H1 (cell line): ENCODE measurements at regions not wholly inside any gene's neighbourhood (a gene's known extent, or its start where the extent isn't known, plus 50 kb on each side); places are given as distances from the start of the nearest gene placed in this dataset.

ENCODE experiments used
- CTCF ChIA-PET: fragments of 300-600 bp; sonication (Branson Sonifier 250); formaldehyde crosslinking; loops from one replicate; lab custom pipeline; 2021; ENCODE audit not compliant: partially characterized antibody; lab: Charles Lee
- POLR2A ChIA-PET: fragments of 300-600 bp; sonication (Branson Sonifier 250); formaldehyde crosslinking; loops from one replicate; lab custom pipeline; 2021; ENCODE audit warnings: inconsistent platforms; ENCODE audit not compliant: partially characterized antibody; lab: Charles Lee
- DNase-seq, 2 experiments: peaks; one replicate each; pipeline versions ENCODE4 v3.0.0 to v3.0.0-alpha.2; 2010 to 2022; ENCODE audit warnings: low spot score in 2 of 2, low read depth in 1 of 2, mixed read lengths in 1 of 2
- FAIRE-seq: peaks from 2 replicates; lab custom pipeline; 2011; peaks lifted over from hg19 to GRCh38; lab: Jason Lieb, UNC
- H2AFZ ChIP-seq: 2 replicates; pipeline ENCODE4 v1.8.1; 2012; ENCODE audit warnings: low read length, inconsistent platforms
- H2AK5ac ChIP-seq: 2 replicates; pipeline ENCODE4 v1.6.1; 2013; ENCODE audit warnings: low read depth, low read length
- H2BK120ac ChIP-seq: replicated peaks from 2 replicates; pipeline ENCODE3; 2013; ENCODE audit warnings: low read depth, low read length, inconsistent platforms
- H2BK12ac ChIP-seq: 2 replicates; pipeline ENCODE4 v1.6.1; 2013; ENCODE audit warnings: low read depth, low read length
- H2BK15ac ChIP-seq: 2 replicates; pipeline ENCODE4 v1.6.1; 2013; ENCODE audit warnings: low read length
- H2BK20ac ChIP-seq: 2 replicates; pipeline ENCODE4 v1.6.1; 2013; ENCODE audit warnings: low read length
- H2BK5ac ChIP-seq: 2 replicates; pipeline ENCODE4 v1.6.1; 2013; ENCODE audit warnings: low read depth, low read length
- H3K14ac ChIP-seq: 2 replicates; pipeline ENCODE4 v1.6.1; 2013; ENCODE audit warnings: inconsistent platforms; ENCODE audit not compliant: insufficient read length
- H3K18ac ChIP-seq: 2 replicates; pipeline ENCODE4 v1.6.1; 2013; ENCODE audit warnings: low read length; ENCODE audit errors: extremely low read depth
- H3K23ac ChIP-seq: 2 replicates; pipeline ENCODE4 v1.6.1; 2013; ENCODE audit warnings: inconsistent platforms; ENCODE audit not compliant: insufficient read length
- H3K23me2 ChIP-seq: 2 replicates; pipeline ENCODE4 v1.6.1; 2013; ENCODE audit warnings: low read depth, low read length
- H3K27ac ChIP-seq: 2 replicates; pipeline ENCODE4 v1.6.1; 2011; ENCODE audit warnings: low read depth, low read length, inconsistent platforms
- H3K27me3 ChIP-seq, 4 experiments: replicated peaks in 1 of 4; 1 replicate in 1 of 4; 2 replicates in 3 of 4; pipeline versions ENCODE4 v1.6.1 to v1.8.1; 2011 to 2013; ENCODE audit warnings: low read length in 3 of 4, mild to moderate bottlenecking in 3 of 4, inconsistent platforms in 2 of 4, mixed read lengths in 2 of 4, moderate library complexity in 1 of 4; ENCODE audit not compliant: control insufficient read depth in 3 of 4, insufficient read depth in 3 of 4; ENCODE audit errors: extremely low read depth in 1 of 4
- H3K36me3 ChIP-seq, 4 experiments: 2 replicates each; pipeline versions ENCODE4 v1.6.1 to v1.8.1; 2011 to 2013; ENCODE audit warnings: mild to moderate bottlenecking in 4 of 4, low read length in 3 of 4, moderate library complexity in 2 of 4, control low read depth in 1 of 4, inconsistent platforms in 1 of 4; ENCODE audit not compliant: insufficient read depth in 4 of 4, control insufficient read depth in 2 of 4
- H3K4ac ChIP-seq: replicated peaks from 2 replicates; pipeline ENCODE3; 2013; ENCODE audit warnings: low read length, low read depth, mixed read lengths, inconsistent platforms; ENCODE audit not compliant: insufficient read length
- H3K4me1 ChIP-seq, 4 experiments: replicated peaks in 1 of 4; 1 replicate in 1 of 4; 2 replicates in 3 of 4; pipeline versions ENCODE4 v1.6.1 to v1.8.1; 2011 to 2013; ENCODE audit warnings: low read length in 3 of 4, inconsistent platforms in 2 of 4, mixed read lengths in 1 of 4; ENCODE audit not compliant: insufficient read depth in 4 of 4, control insufficient read depth in 3 of 4
- H3K4me2 ChIP-seq, 2 experiments: 2 replicates each; pipeline versions ENCODE4 v1.6.1 to v1.8.1; 2011 to 2013; ENCODE audit warnings: low read depth in 2 of 2, low read length in 2 of 2, control low read depth in 1 of 2, inconsistent platforms in 1 of 2, mild to moderate bottlenecking in 1 of 2; ENCODE audit not compliant: insufficient read depth in 1 of 2
- H3K4me3 ChIP-seq, 4 experiments: fragments of 200-600, 300-600 bp in 1 of 4; sonication (generic), shearing (Covaris generic), sonication (Bioruptor Twin) in 1 of 4; 2 replicates each; pipeline versions ENCODE4 v1.5.1 to v1.8.1; 2011 to 2016; ENCODE audit warnings: low read length in 4 of 4, low read depth in 3 of 4, control low read depth in 2 of 4, inconsistent platforms in 2 of 4, mild to moderate bottlenecking in 2 of 4, mixed read lengths in 1 of 4, moderate library complexity in 1 of 4; ENCODE audit not compliant: insufficient read depth in 2 of 4; ENCODE audit errors: extremely low read depth in 1 of 4
- H3K56ac ChIP-seq: replicated peaks from 2 replicates; pipeline ENCODE3; 2013; ENCODE audit warnings: low read depth, mild to moderate bottlenecking, mixed read lengths, low read length, inconsistent platforms; ENCODE audit not compliant: insufficient read length
- H3K79me1 ChIP-seq: 2 replicates; pipeline ENCODE4 v1.6.1; 2013; ENCODE audit warnings: low read depth, low read length, control low read depth
- H3K79me2 ChIP-seq, 2 experiments: 2 replicates each; pipeline versions ENCODE4 v1.6.1 to v1.8.1; 2012 to 2013; ENCODE audit warnings: low read length in 2 of 2, mild to moderate bottlenecking in 2 of 2, inconsistent platforms in 1 of 2; ENCODE audit not compliant: insufficient read depth in 2 of 2, control insufficient read depth in 1 of 2
- H3K9ac ChIP-seq, 4 experiments: replicated peaks in 1 of 4; 1 replicate in 1 of 4; 2 replicates in 3 of 4; pipeline versions ENCODE4 v1.6.1 to v1.8.1; 2011 to 2013; ENCODE audit warnings: low read depth in 3 of 4, low read length in 3 of 4, control low read depth in 2 of 4, mild to moderate bottlenecking in 2 of 4, moderate library complexity in 2 of 4, inconsistent platforms in 1 of 4; ENCODE audit errors: extremely low read depth in 1 of 4
- H3K9me3 ChIP-seq, 2 experiments: 2 replicates each; pipeline versions ENCODE4 v1.6.1 to v1.8.1; 2012 to 2013; ENCODE audit warnings: mild to moderate bottlenecking in 2 of 2, moderate library complexity in 2 of 2, control low read depth in 1 of 2, inconsistent platforms in 1 of 2, low read depth in 1 of 2, low read length in 1 of 2, mixed read lengths in 1 of 2; ENCODE audit not compliant: insufficient read depth in 2 of 2
- H4K20me1 ChIP-seq, 2 experiments: replicated peaks in 1 of 2; 2 replicates each; pipeline versions ENCODE3 to v1.8.1; 2011 to 2013; ENCODE audit warnings: inconsistent platforms in 2 of 2, low read length in 2 of 2, mild to moderate bottlenecking in 1 of 2; ENCODE audit not compliant: insufficient read depth in 2 of 2, control insufficient read depth in 1 of 2
- H4K5ac ChIP-seq: 2 replicates; pipeline ENCODE4 v1.6.1; 2013; ENCODE audit warnings: low read length, low read depth, mixed read lengths, inconsistent platforms; ENCODE audit not compliant: insufficient read length
- H4K8ac ChIP-seq: 2 replicates; pipeline ENCODE4 v1.8.0; 2013; ENCODE audit warnings: mild to moderate bottlenecking, moderate library complexity, low read length, inconsistent platforms; ENCODE audit not compliant: insufficient read depth; ENCODE audit errors: extremely low read depth
- H4K91ac ChIP-seq: replicated peaks from 2 replicates; pipeline ENCODE3; 2013; ENCODE audit warnings: low read length, mixed read lengths, inconsistent platforms; ENCODE audit not compliant: insufficient read length
- KDM4A ChIP-seq: IDR thresholded peaks from one replicate; pipeline ENCODE4 v1.7.1; 2012; ENCODE audit warnings: low read depth, mild to moderate bottlenecking, moderate library complexity, low read length, inconsistent platforms; ENCODE audit not compliant: severe bottlenecking
- WGBS, 2 experiments: shearing (Covaris generic) in 1 of 2; methylation state at CpG; one replicate each; pipeline versions ENCODE4 v1.1.6 to v1.1.7; 2013 to 2015; ENCODE audit warnings: low lambda C conversion rate in 2 of 2, mixed read lengths in 2 of 2, inconsistent platforms in 1 of 2, low coverage in 1 of 2, missing lambda C conversion rate in 1 of 2; ENCODE audit not compliant: insufficient replicate concordance in 2 of 2, insufficient coverage in 1 of 2, insufficient read length in 1 of 2; ENCODE audit errors: extremely low coverage in 1 of 2, missing lambda C conversion rate in 1 of 2; 5-methylcytosine and 5-hydroxymethylcytosine counted together
- TF ChIP-seq, protein P1 (sequence below), 3 experiments: IDR thresholded peaks; 1 replicate in 2 of 3; 2 replicates in 1 of 3; pipeline versions ENCODE4 v1.5.1 to v1.6.1; 2011; ENCODE audit warnings: low read length in 3 of 3, mild to moderate bottlenecking in 3 of 3, inconsistent platforms in 2 of 3, low read depth in 1 of 3, moderate library complexity in 1 of 3; ENCODE audit not compliant: insufficient read depth in 1 of 3; ENCODE audit errors: control extremely low read depth in 1 of 3

DNA sequence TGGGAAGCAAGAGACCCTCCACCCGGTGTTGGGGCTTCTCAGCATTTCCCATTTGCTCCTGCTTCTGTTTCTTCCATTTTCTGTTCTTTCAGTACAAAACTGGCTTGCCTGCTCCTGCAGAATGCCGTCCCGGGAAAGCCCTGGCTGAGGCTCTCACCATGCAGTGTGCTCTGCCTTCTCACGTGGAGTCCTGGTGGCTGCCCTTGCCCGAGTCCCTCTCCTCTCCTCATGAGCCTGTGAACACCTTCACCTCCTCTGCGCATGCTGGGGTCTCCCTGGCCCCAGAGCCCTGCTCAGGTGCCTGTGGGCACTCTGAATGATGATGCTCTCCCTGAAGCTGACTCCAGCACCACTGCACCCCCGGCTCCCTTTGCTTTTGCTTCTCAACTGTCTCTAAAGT is 752.0 kb downstream of the QKI start:
- no peaks in the 10 kb centered on the region for H3K9me3 ChIP-seq
- H3K14ac ChIP-seq = no peak overlapping the region
- no peak overlapping the region for H3K4ac ChIP-seq
- H2BK20ac ChIP-seq = no peak overlapping the region
- H3K79me2 ChIP-seq = no peaks in the 10 kb centered on the region
- no peak overlapping the region for H3K18ac ChIP-seq
- 93% methylated on average over 7 of the region's 7 CpGs; no CpG with 5 or more reads in 1 of the 2 experiments for WGBS, 2 experiments
- H4K91ac ChIP-seq = no peak overlapping the region
- no peaks in the 10 kb centered on the region for H4K20me1 ChIP-seq
- peaks cover 0 to 4% (median 2%) of the 10 kb centered on the region in 4 experiments; a peak in 2 of 7 replicates for H3K4me1 ChIP-seq
- H3K56ac ChIP-seq = no peak overlapping the region
- H3K79me1 ChIP-seq = no peaks in the 10 kb centered on the region
- no peak overlapping the region for H3K4me3 ChIP-seq
- POLR2A ChIA-PET = no interaction called here
- H4K8ac ChIP-seq = no peak overlapping the region
- H2BK5ac ChIP-seq = no peak overlapping the region
- no peak overlapping the region for H3K9ac ChIP-seq
- FAIRE-seq = no peak
- no peak overlapping the region for H4K5ac ChIP-seq
- H2AK5ac ChIP-seq = no peak overlapping the region
- no peak overlapping the region for H3K23ac ChIP-seq
- no peak for TF ChIP-seq KDM4A
- TF ChIP-seq, protein P1, sequence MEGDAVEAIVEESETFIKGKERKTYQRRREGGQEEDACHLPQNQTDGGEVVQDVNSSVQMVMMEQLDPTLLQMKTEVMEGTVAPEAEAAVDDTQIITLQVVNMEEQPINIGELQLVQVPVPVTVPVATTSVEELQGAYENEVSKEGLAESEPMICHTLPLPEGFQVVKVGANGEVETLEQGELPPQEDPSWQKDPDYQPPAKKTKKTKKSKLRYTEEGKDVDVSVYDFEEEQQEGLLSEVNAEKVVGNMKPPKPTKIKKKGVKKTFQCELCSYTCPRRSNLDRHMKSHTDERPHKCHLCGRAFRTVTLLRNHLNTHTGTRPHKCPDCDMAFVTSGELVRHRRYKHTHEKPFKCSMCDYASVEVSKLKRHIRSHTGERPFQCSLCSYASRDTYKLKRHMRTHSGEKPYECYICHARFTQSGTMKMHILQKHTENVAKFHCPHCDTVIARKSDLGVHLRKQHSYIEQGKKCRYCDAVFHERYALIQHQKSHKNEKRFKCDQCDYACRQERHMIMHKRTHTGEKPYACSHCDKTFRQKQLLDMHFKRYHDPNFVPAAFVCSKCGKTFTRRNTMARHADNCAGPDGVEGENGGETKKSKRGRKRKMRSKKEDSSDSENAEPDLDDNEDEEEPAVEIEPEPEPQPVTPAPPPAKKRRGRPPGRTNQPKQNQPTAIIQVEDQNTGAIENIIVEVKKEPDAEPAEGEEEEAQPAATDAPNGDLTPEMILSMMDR (IDR thresholded peaks at IDR 0.05; ENCODE audit: control extremely low read depth in 1 of 3, insufficient read depth in 1 of 3, low read depth in 1 of 3, low read length in 3 of 3) = no peak
- no peaks in the 10 kb centered on the region for H3K36me3 ChIP-seq
- no peak overlapping the region for H2BK12ac ChIP-seq
- no peak overlapping the region for H3K27ac ChIP-seq
- no peak overlapping the region; the same call in 1 of the 2 replicates for H2AFZ ChIP-seq
- 0 out of 2 replicates have a peak overlapping the region, but pooled peaks have one; percentile 72 for H2BK15ac ChIP-seq
- DNase-seq = no peak
- no peaks in the 10 kb centered on the region for H3K27me3 ChIP-seq
- H3K23me2 ChIP-seq = no peaks in the 10 kb centered on the region
- no peak overlapping the region for H3K4me2 ChIP-seq
- no peak overlapping the region for H2BK120ac ChIP-seq
- CTCF ChIA-PET = no interaction called here
